GM19467 (cell line): ENCODE measurements at regions not wholly inside any gene's neighbourhood (a gene's known extent, or its start where the extent isn't known, plus 50 kb on each side); places are given as distances from the start of the nearest gene placed in this dataset.
"Not testable (repeated sequence)": the region's sequence is repeated elsewhere in the genome, so short reads cannot be mapped to it uniquely, and the experiment has no call there.

Source experiments
- ATAC-seq: cut with Tn5 transposase; IDR thresholded peaks from one replicate; pipeline ENCODE4 v1.9.1; 2021; ENCODE audit warnings: mild to moderate bottlenecking, moderate library complexity; ENCODE audit not compliant: unreplicated experiment

GRCh38 chr2:150859877-150860276 lies 372.4 kb upstream of the RND3 start:
- ATAC-seq = no peak

- no peak for ATAC-seq
These were observed 371.7 kb upstream of the RND3 start for GRCh38 chr2:150859162-150859561.

- ATAC-seq = no peak
These were observed 370.9 kb upstream of the RND3 start for GRCh38 chr2:150858382-150858781.

GRCh38 chr2:150856596-150857281 lies 369.3 kb upstream of the RND3 start:
- no peak for ATAC-seq

- ATAC-seq = no peak
These were observed 365.8 kb upstream of the RND3 start for GRCh38 chr2:150853263-150853662.

GRCh38 chr2:150850641-150851040 lies 363.2 kb upstream of the RND3 start:
- ATAC-seq = no peak

- no peak for ATAC-seq
These were observed 360.1 kb upstream of the RND3 start for GRCh38 chr2:150847578-150847977.

GRCh38 chr2:150846691-150847090 lies 359.2 kb upstream of the RND3 start:
- ATAC-seq = no peak

GRCh38 chr2:150832686-150833085 lies 345.2 kb upstream of the RND3 start:
- ATAC-seq = no peak

GRCh38 chr2:150824118-150824517 lies 336.7 kb upstream of the RND3 start:
- no peak for ATAC-seq

GRCh38 chr2:150817422-150817821 lies 330.0 kb upstream of the RND3 start:
- ATAC-seq = no peak

GRCh38 chr2:150812664-150813367 lies 325.3 kb upstream of the RND3 start:
- no peak for ATAC-seq

GRCh38 chr2:150812066-150812465 lies 324.6 kb upstream of the RND3 start:
- ATAC-seq = no peak

GRCh38 chr2:150811259-150811855 lies 323.9 kb upstream of the RND3 start:
- ATAC-seq = no peak

- ATAC-seq = no peak
These were observed 321.6 kb upstream of the RND3 start for GRCh38 chr2:150809103-150809502.

GRCh38 chr2:150806336-150806735 lies 318.9 kb upstream of the RND3 start:
- no peak for ATAC-seq

GRCh38 chr2:150803689-150804398 lies 316.4 kb upstream of the RND3 start:
- ATAC-seq = no peak

GRCh38 chr2:150802635-150803034 lies 315.2 kb upstream of the RND3 start:
- ATAC-seq = no peak

GRCh38 chr2:150796236-150796635 lies 308.8 kb upstream of the RND3 start:
- not testable (repeated sequence) for ATAC-seq

- ATAC-seq = no peak
These were observed 305.4 kb upstream of the RND3 start for GRCh38 chr2:150792780-150793300.

- no peak for ATAC-seq
These were observed 304.1 kb upstream of the RND3 start for GRCh38 chr2:150791567-150791966.
